CD8-positive, alpha-beta memory T cell (primary cell): ENCODE measurements at regions not wholly inside any gene's neighbourhood (a gene's known extent, or its start where the extent isn't known, plus 50 kb on each side); places are given as distances from the start of the nearest gene placed in this dataset.

Experiments used
- CTCF ChIA-PET: fragments of 350-600 bp; sonication (Branson Sonifier 250); formaldehyde crosslinking; loops from one replicate; lab custom pipeline; 2021; ENCODE audit warnings: antibody characterized with exemption; lab: Charles Lee
- POLR2A ChIA-PET: fragments of 350-600 bp; sonication (Branson Sonifier 250); formaldehyde crosslinking; loops from one replicate; lab custom pipeline; 2021; ENCODE audit warnings: antibody characterized with exemption; lab: Charles Lee
- DNase-seq, 5 donors: peaks; one replicate each; pipeline versions ENCODE4 v3.0.0 to v3.0.0-alpha.2; 2020 to 2022; ENCODE audit warnings: mixed read lengths in 1 of 5
- H3K27ac ChIP-seq: one replicate; pipeline ENCODE4 v1.7.0; 2013; ENCODE audit warnings: low read depth, mild to moderate bottlenecking, low read length, moderate library complexity
- H3K27me3 ChIP-seq: 2 replicates; pipeline ENCODE4 v1.7.0; 2013; ENCODE audit warnings: low read length, mild to moderate bottlenecking; ENCODE audit not compliant: insufficient read depth, poor library complexity, severe bottlenecking
- H3K36me3 ChIP-seq: 2 replicates; pipeline ENCODE4 v1.7.0; 2013; ENCODE audit warnings: mild to moderate bottlenecking, low read length, moderate library complexity; ENCODE audit not compliant: insufficient read depth
- H3K4me1 ChIP-seq: 2 replicates; pipeline ENCODE4 v1.7.0; 2013; ENCODE audit warnings: mild to moderate bottlenecking, low read length, moderate library complexity; ENCODE audit not compliant: insufficient read depth
- H3K4me3 ChIP-seq: 2 replicates; pipeline ENCODE4 v1.7.0; 2013; ENCODE audit warnings: mild to moderate bottlenecking, low read length
- H3K9me3 ChIP-seq: 2 replicates; pipeline ENCODE4 v1.7.0; 2013; ENCODE audit warnings: mild to moderate bottlenecking, low read length
- H3K27ac Mint-ChIP-seq, 8 donors: one replicate each; pipeline ENCODE4 v1.8.0; 2020 to 2021; ENCODE audit warnings: mixed read lengths in 8 of 8, mild to moderate bottlenecking in 6 of 8, inconsistent platforms in 3 of 8, moderate library complexity in 3 of 8
- H3K27me3 Mint-ChIP-seq, 2 donors: one replicate each; pipeline ENCODE4 v1.8.0; 2020 to 2021; ENCODE audit warnings: mixed read lengths in 2 of 2, mild to moderate bottlenecking in 1 of 2, moderate library complexity in 1 of 2
- H3K36me3 Mint-ChIP-seq, 3 donors: one replicate each; pipeline ENCODE4 v1.8.0; 2020 to 2021; ENCODE audit warnings: mixed read lengths in 3 of 3, inconsistent platforms in 1 of 3, mild to moderate bottlenecking in 1 of 3
- H3K4me1 Mint-ChIP-seq, 3 donors: one replicate each; pipeline ENCODE4 v1.8.0; 2020 to 2021; ENCODE audit warnings: mixed read lengths in 3 of 3, inconsistent platforms in 1 of 3, mild to moderate bottlenecking in 1 of 3
- H3K4me3 Mint-ChIP-seq, 7 donors: one replicate each; pipeline ENCODE4 v1.8.0; 2020 to 2021; ENCODE audit warnings: mixed read lengths in 7 of 7, mild to moderate bottlenecking in 6 of 7, moderate library complexity in 4 of 7, inconsistent platforms in 2 of 7
- H3K9me3 Mint-ChIP-seq, 5 donors: one replicate each; pipeline ENCODE4 v1.8.0; 2020 to 2022; ENCODE audit warnings: mixed read lengths in 5 of 5, mild to moderate bottlenecking in 3 of 5, moderate library complexity in 2 of 5, inconsistent platforms in 1 of 5

- H3K27me3 ChIP-seq = no peaks in the 10 kb centered on the region
- Mint-ChIP-seq H3K27me3 (peaks cover 7 to 43% of the 10 kb centered on the region in 2 donors), H3K4me1 (no peaks in the 10 kb centered on the region), H3K4me3 (no peak overlapping the region), H3K27ac (no peak overlapping the region), H3K9me3 (no peaks in the 10 kb centered on the region), H3K36me3 (no peaks in the 10 kb centered on the region)
- no peaks in the 10 kb centered on the region for H3K4me1 ChIP-seq
- POLR2A ChIA-PET = no interaction called here
- no peak for DNase-seq
- no peaks in the 10 kb centered on the region for H3K9me3 ChIP-seq
- H3K4me3 ChIP-seq = no peak overlapping the region
- H3K27ac ChIP-seq = no peak overlapping the region
- CTCF ChIA-PET = interaction anchor here (0.6 kb wide), 1 partner anchor 120 kb away, joined by 3 read pairs; no protein-coding TSS in a partner anchor
- H3K36me3 ChIP-seq = no peaks in the 10 kb centered on the region
Measured at GRCh38 chr1:94332516-94332915, 85.7 kb upstream of the ABCD3 start.

DNA sequence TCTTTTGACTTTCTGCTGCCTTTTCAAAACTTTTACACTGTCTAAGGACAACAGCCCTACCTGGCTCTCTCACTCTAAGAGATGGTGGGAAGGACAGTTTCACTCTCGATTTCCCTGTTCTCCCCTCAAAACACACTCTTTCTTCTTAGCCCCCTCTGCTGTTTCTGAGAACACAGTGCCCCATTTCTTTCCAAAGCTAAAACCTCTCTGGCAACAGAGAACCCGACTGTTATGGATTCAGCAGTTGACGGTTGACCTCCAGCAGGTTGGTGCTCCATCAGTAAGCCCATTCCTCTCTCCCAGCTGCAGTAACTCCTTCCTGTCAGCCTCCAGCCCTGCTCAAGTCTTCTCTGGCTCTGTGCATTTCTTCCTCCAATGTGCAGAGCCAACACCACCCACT lies 88.2 kb upstream of the ABCD3 start:
- no peak overlapping the region for H3K4me3 Mint-ChIP-seq
- Histone ChIP-seq H3K27me3 (no peaks in the 10 kb centered on the region), H3K9me3 (no peaks in the 10 kb centered on the region), H3K4me3 (no peak overlapping the region), H3K36me3 (no peaks in the 10 kb centered on the region), H3K4me1 (no peaks in the 10 kb centered on the region), H3K27ac (no peak overlapping the region)
- H3K9me3 Mint-ChIP-seq = no peaks in the 10 kb centered on the region
- ChIA-PET CTCF (no interaction called here), POLR2A (no interaction called here)
- DNase-seq = no peak
- H3K36me3 Mint-ChIP-seq = no peaks in the 10 kb centered on the region
- peaks cover 14 to 45% of the 10 kb centered on the region in 2 donors for H3K27me3 Mint-ChIP-seq
- H3K27ac Mint-ChIP-seq = no peak overlapping the region
- no peaks in the 10 kb centered on the region for H3K4me1 Mint-ChIP-seq

DNA sequence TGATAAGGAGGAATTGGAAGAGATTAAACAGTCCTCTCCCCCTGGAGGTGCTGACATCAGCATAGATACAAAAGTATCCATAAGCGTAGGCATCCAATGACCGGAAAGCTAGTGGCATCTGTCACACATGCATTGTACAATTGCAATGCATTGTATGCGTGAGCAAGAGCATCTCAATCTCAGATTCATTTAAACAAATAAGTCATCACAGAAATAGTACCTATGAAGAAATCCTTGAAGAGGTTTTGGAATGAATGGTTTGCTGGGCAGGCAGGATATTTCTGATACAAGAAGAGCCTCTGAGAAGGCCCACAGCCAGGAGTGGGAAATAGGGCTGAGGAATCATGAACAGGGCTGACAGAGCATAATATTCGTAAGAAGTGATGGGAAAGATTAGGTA lies 88.9 kb upstream of the ABCD3 start:
- H3K36me3 Mint-ChIP-seq = no peaks in the 10 kb centered on the region
- H3K27me3 Mint-ChIP-seq = peaks cover 14 to 45% of the 10 kb centered on the region in 2 donors
- H3K27ac Mint-ChIP-seq = no peak overlapping the region
- no peak overlapping the region for H3K27ac ChIP-seq
- H3K9me3 ChIP-seq = no peaks in the 10 kb centered on the region
- H3K27me3 ChIP-seq = no peaks in the 10 kb centered on the region
- DNase-seq = no peak
- H3K4me1 ChIP-seq = no peaks in the 10 kb centered on the region
- H3K4me3 ChIP-seq = no peak overlapping the region
- POLR2A ChIA-PET = no interaction called here
- no peaks in the 10 kb centered on the region for H3K36me3 ChIP-seq
- no peaks in the 10 kb centered on the region for H3K9me3 Mint-ChIP-seq
- no peaks in the 10 kb centered on the region for H3K4me1 Mint-ChIP-seq
- no peak overlapping the region for H3K4me3 Mint-ChIP-seq
- CTCF ChIA-PET = no interaction called here

GRCh38 chr1:94327001-94327690 lies 89.8 kb upstream of the ARHGAP29 start:
- H3K36me3 ChIP-seq = no peaks in the 10 kb centered on the region
- Mint-ChIP-seq H3K9me3 (no peaks in the 10 kb centered on the region), H3K36me3 (no peaks in the 10 kb centered on the region), H3K27ac (no peak overlapping the region), H3K27me3 (peaks cover 15 to 55% of the 10 kb centered on the region in 2 donors), H3K4me3 (no peak overlapping the region), H3K4me1 (no peaks in the 10 kb centered on the region)
- no peak overlapping the region for H3K4me3 ChIP-seq
- no peaks in the 10 kb centered on the region for H3K9me3 ChIP-seq
- H3K27me3 ChIP-seq = no peaks in the 10 kb centered on the region
- H3K27ac ChIP-seq = no peak overlapping the region
- H3K4me1 ChIP-seq = no peaks in the 10 kb centered on the region
- DNase-seq = no peak
- CTCF ChIA-PET = no interaction called here
- POLR2A ChIA-PET = no interaction called here

GRCh38 chr1:94326329-94326728 lies 88.9 kb upstream of the ARHGAP29 start:
- H3K9me3 Mint-ChIP-seq = no peaks in the 10 kb centered on the region
- Histone ChIP-seq H3K4me3 (no peak overlapping the region), H3K27ac (no peak overlapping the region), H3K9me3 (no peaks in the 10 kb centered on the region), H3K27me3 (no peaks in the 10 kb centered on the region), H3K4me1 (no peaks in the 10 kb centered on the region), H3K36me3 (no peaks in the 10 kb centered on the region)
- CTCF ChIA-PET = no interaction called here
- no peak overlapping the region for H3K4me3 Mint-ChIP-seq
- H3K27me3 Mint-ChIP-seq = peaks cover 15 to 52% of the 10 kb centered on the region in 2 donors
- POLR2A ChIA-PET = no interaction called here
- no peak for DNase-seq
- no peaks in the 10 kb centered on the region for H3K36me3 Mint-ChIP-seq
- no peak overlapping the region for H3K27ac Mint-ChIP-seq
- no peaks in the 10 kb centered on the region for H3K4me1 Mint-ChIP-seq

GRCh38 chr1:94325377-94326302 lies 88.3 kb upstream of the ARHGAP29 start:
- Histone ChIP-seq H3K27me3 (no peaks in the 10 kb centered on the region), H3K36me3 (no peaks in the 10 kb centered on the region), H3K9me3 (no peaks in the 10 kb centered on the region), H3K27ac (no peak overlapping the region), H3K4me1 (no peaks in the 10 kb centered on the region), H3K4me3 (no peak overlapping the region)
- no peaks in the 10 kb centered on the region for H3K4me1 Mint-ChIP-seq
- CTCF ChIA-PET = no interaction called here
- no peak overlapping the region for H3K27ac Mint-ChIP-seq
- no peak overlapping the region for H3K4me3 Mint-ChIP-seq
- POLR2A ChIA-PET = no interaction called here
- H3K27me3 Mint-ChIP-seq = peaks cover 19 to 55% of the 10 kb centered on the region in 2 donors
- DNase-seq = no peak
- no peaks in the 10 kb centered on the region for H3K9me3 Mint-ChIP-seq
- H3K36me3 Mint-ChIP-seq = no peaks in the 10 kb centered on the region

DNA sequence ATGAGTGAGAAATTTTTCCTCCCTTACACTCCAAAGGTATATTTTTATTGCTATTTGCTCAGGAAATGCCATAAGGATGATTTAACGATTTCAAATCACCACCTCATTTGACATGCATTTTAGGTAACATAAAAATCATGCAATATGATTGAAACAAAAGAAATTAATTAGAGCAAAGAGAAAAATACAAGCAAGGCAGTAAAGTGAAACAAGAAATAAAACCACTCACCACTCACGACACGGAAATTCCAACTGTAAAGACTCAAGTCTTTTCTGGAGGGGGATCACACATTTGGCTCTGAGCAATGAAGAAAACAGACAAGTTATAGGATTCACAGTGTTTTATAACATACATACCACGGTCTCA lies 86.8 kb upstream of the ARHGAP29 start:
- no peak overlapping the region for H3K4me3 ChIP-seq
- DNase-seq = no peak
- no peaks in the 10 kb centered on the region for H3K36me3 Mint-ChIP-seq
- no peaks in the 10 kb centered on the region for H3K27me3 ChIP-seq
- CTCF ChIA-PET = no interaction called here
- H3K27me3 Mint-ChIP-seq = peaks cover 17 to 48% of the 10 kb centered on the region in 2 donors
- POLR2A ChIA-PET = no interaction called here
- H3K4me1 Mint-ChIP-seq = no peaks in the 10 kb centered on the region
- no peaks in the 10 kb centered on the region for H3K4me1 ChIP-seq
- no peak overlapping the region for H3K4me3 Mint-ChIP-seq
- no peaks in the 10 kb centered on the region for H3K9me3 Mint-ChIP-seq
- no peaks in the 10 kb centered on the region for H3K9me3 ChIP-seq
- no peak overlapping the region for H3K27ac Mint-ChIP-seq
- no peak overlapping the region for H3K27ac ChIP-seq
- no peaks in the 10 kb centered on the region for H3K36me3 ChIP-seq
